Lower leg skin (tissue), 3 donors: ENCODE measurements at regions not wholly inside any gene's neighbourhood (a gene's known extent, or its start where the extent isn't known, plus 50 kb on each side); places are given as distances from the start of the nearest gene placed in this dataset.

Source experiments
- POLR2A ChIP-seq, 2 donors: fragments of 450-650 bp; IDR thresholded peaks; one replicate each; pipeline ENCODE4 v1.6.1; 2016 to 2017; ENCODE audit warnings: antibody characterized with exemption in 2 of 2, mild to moderate bottlenecking in 1 of 2, moderate library complexity in 1 of 2
- TF ChIP-seq, protein P1 (sequence below), 3 donors: fragments of 450-650 bp; IDR thresholded peaks; one replicate each; pipeline ENCODE4 v1.5.1; 2016; ENCODE audit warnings: antibody characterized with exemption in 3 of 3, mild to moderate bottlenecking in 3 of 3, moderate library complexity in 2 of 3

DNA sequence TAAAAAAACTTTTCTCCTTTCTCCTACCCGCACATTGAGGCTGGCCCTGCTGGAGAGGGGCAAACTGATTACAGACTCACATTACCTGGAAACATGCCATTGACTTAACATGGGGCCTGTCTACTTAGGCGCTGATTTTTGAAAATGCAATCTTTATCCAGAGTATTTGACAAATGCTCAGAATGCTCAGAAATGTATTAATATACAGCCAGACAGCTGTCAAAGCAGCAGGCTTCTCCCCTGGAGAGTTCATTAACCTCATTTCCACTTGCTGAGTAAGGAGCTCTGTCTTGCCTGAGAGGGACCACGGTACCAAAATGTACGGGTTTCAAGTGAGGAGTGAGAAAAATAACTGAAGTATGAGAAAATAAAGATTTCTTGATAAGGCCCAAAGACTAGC lies 95.7 kb downstream of the PAX1 start:
- TF ChIP-seq, protein P1, sequence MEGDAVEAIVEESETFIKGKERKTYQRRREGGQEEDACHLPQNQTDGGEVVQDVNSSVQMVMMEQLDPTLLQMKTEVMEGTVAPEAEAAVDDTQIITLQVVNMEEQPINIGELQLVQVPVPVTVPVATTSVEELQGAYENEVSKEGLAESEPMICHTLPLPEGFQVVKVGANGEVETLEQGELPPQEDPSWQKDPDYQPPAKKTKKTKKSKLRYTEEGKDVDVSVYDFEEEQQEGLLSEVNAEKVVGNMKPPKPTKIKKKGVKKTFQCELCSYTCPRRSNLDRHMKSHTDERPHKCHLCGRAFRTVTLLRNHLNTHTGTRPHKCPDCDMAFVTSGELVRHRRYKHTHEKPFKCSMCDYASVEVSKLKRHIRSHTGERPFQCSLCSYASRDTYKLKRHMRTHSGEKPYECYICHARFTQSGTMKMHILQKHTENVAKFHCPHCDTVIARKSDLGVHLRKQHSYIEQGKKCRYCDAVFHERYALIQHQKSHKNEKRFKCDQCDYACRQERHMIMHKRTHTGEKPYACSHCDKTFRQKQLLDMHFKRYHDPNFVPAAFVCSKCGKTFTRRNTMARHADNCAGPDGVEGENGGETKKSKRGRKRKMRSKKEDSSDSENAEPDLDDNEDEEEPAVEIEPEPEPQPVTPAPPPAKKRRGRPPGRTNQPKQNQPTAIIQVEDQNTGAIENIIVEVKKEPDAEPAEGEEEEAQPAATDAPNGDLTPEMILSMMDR (IDR thresholded peaks at IDR 0.05) = no peak
- no peak for TF ChIP-seq POLR2A (IDR thresholded peaks at IDR 0.05)
